ENCODE measurements at regions not wholly inside any gene's neighbourhood (a gene's known extent, or its start where the extent isn't known, plus 50 kb on each side); places are given as distances from the start of the nearest gene placed in this dataset.

- no peak for TF ChIP-seq POLR2AphosphoS5 (IDR thresholded peaks at IDR 0.05; ENCODE audit: low read depth)
- TF ChIP-seq, protein P1, sequence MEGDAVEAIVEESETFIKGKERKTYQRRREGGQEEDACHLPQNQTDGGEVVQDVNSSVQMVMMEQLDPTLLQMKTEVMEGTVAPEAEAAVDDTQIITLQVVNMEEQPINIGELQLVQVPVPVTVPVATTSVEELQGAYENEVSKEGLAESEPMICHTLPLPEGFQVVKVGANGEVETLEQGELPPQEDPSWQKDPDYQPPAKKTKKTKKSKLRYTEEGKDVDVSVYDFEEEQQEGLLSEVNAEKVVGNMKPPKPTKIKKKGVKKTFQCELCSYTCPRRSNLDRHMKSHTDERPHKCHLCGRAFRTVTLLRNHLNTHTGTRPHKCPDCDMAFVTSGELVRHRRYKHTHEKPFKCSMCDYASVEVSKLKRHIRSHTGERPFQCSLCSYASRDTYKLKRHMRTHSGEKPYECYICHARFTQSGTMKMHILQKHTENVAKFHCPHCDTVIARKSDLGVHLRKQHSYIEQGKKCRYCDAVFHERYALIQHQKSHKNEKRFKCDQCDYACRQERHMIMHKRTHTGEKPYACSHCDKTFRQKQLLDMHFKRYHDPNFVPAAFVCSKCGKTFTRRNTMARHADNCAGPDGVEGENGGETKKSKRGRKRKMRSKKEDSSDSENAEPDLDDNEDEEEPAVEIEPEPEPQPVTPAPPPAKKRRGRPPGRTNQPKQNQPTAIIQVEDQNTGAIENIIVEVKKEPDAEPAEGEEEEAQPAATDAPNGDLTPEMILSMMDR (conservative IDR thresholded peaks at IDR 0.05; ENCODE audit: low read depth in 2 of 2) = peak; percentile 19 to 62; a peak in 3 of 4 replicates
- TF ChIP-seq, protein P2, sequence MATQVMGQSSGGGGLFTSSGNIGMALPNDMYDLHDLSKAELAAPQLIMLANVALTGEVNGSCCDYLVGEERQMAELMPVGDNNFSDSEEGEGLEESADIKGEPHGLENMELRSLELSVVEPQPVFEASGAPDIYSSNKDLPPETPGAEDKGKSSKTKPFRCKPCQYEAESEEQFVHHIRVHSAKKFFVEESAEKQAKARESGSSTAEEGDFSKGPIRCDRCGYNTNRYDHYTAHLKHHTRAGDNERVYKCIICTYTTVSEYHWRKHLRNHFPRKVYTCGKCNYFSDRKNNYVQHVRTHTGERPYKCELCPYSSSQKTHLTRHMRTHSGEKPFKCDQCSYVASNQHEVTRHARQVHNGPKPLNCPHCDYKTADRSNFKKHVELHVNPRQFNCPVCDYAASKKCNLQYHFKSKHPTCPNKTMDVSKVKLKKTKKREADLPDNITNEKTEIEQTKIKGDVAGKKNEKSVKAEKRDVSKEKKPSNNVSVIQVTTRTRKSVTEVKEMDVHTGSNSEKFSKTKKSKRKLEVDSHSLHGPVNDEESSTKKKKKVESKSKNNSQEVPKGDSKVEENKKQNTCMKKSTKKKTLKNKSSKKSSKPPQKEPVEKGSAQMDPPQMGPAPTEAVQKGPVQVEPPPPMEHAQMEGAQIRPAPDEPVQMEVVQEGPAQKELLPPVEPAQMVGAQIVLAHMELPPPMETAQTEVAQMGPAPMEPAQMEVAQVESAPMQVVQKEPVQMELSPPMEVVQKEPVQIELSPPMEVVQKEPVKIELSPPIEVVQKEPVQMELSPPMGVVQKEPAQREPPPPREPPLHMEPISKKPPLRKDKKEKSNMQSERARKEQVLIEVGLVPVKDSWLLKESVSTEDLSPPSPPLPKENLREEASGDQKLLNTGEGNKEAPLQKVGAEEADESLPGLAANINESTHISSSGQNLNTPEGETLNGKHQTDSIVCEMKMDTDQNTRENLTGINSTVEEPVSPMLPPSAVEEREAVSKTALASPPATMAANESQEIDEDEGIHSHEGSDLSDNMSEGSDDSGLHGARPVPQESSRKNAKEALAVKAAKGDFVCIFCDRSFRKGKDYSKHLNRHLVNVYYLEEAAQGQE (IDR thresholded peaks at IDR 0.05; ENCODE audit: unreplicated experiment) = no peak
- no peak for TF ChIP-seq EZH2 (IDR thresholded peaks at IDR 0.05; ENCODE audit: low read depth, unreplicated experiment)
- no peak for TF ChIP-seq CREB1 (CRISPR knock-in tag; IDR thresholded peaks at IDR 0.05; ENCODE audit: low read depth)
- TF ChIP-seq JUNB (IDR thresholded peaks at IDR 0.05; ENCODE audit: unreplicated experiment) = no peak
- TF ChIP-seq EZH2phosphoT487 (IDR thresholded peaks at IDR 0.05; ENCODE audit: unreplicated experiment) = no peak
- TF ChIP-seq ETS1 (IDR thresholded peaks at IDR 0.05) = no peak
- TF ChIP-seq ZNF331 (CRISPR knock-in tag; IDR thresholded peaks at IDR 0.05; ENCODE audit: low read depth) = no peak
- no peak for TF ChIP-seq ZNF114 (CRISPR knock-in tag; IDR thresholded peaks at IDR 0.05)
These were observed 229.2 kb upstream of the TFPI start for GRCh38 chr2:187783446-187783845.
